ENCODE measurements at regions not wholly inside any gene's neighbourhood (a gene's known extent, or its start where the extent isn't known, plus 50 kb on each side); places are given as distances from the start of the nearest gene placed in this dataset.

DNA sequence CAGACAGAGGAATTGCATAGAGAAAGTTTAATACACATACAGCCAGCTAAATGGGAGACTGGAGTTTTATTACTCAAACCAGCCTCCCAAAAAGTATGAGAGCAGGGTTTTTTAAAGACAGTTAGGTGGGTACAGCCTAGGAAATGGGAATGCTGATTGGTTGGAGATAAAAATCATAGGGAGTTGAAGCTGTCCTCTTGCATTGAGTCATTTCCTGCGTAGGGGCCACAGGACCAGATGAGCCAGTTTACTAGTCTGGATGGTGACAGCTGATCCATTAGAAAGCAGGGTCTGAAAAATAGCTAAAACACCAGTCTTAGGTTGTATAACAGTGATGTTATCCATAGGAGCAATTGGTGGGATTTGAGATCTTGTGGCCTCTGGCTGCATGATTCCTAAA lies 76.1 kb upstream of the POM121L12 start:
- TF ChIP-seq, protein P1, sequence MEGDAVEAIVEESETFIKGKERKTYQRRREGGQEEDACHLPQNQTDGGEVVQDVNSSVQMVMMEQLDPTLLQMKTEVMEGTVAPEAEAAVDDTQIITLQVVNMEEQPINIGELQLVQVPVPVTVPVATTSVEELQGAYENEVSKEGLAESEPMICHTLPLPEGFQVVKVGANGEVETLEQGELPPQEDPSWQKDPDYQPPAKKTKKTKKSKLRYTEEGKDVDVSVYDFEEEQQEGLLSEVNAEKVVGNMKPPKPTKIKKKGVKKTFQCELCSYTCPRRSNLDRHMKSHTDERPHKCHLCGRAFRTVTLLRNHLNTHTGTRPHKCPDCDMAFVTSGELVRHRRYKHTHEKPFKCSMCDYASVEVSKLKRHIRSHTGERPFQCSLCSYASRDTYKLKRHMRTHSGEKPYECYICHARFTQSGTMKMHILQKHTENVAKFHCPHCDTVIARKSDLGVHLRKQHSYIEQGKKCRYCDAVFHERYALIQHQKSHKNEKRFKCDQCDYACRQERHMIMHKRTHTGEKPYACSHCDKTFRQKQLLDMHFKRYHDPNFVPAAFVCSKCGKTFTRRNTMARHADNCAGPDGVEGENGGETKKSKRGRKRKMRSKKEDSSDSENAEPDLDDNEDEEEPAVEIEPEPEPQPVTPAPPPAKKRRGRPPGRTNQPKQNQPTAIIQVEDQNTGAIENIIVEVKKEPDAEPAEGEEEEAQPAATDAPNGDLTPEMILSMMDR (IDR thresholded peaks at IDR 0.05): no peak
- peak overlapping the region; percentile 21 to 55 for H3K27ac ChIP-seq
- no peak overlapping the region for H3K4me3 ChIP-seq
- DNase-seq (ENCODE audit: low spot score) (no peak), ATAC-seq (ENCODE audit: insufficient number of reproducible peaks, low FRiP score, low read depth) (no peak)
- no peaks in the 10 kb centered on the region for H3K9me3 ChIP-seq
- no peaks in the 10 kb centered on the region for H3K27me3 ChIP-seq (replicated peaks; ENCODE audit: insufficient read depth)
- no peaks in the 10 kb centered on the region for H3K36me3 ChIP-seq
- H3K4me1 ChIP-seq (ENCODE audit: control insufficient read depth in 1 of 2, low read depth in 2 of 2): peaks cover 8 to 44% of the 10 kb centered on the region in 2 donors

DNA sequence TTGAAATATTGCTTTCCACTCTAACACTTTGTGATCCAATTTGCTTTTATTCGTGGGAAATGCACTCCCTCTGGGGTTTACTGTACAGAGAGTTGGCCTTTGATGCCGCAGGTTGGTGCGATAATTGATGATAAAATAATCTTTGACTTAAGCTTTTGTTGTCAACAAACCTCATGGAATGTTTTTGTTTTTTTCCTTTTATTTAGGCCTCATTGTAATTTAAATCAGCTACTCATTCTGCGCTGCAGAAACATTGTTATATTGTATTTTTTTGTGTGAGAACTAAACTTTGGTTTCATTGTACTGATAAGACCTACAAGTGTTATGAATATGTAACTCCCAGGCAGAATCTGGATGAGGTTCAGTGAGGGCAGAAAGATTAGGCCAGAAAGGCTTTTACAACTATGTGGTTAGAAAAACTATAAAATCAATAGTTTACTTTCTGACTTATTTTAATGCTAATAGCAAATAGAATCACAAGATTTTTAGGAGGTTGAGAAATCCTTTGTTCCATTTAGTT lies 76.8 kb upstream of the POM121L12 start:
- Histone ChIP-seq H3K27ac (peak overlapping the region; percentile 21 to 55), H3K4me1 (ENCODE audit: control insufficient read depth in 1 of 2, low read depth in 2 of 2) (peaks cover 8 to 44% of the 10 kb centered on the region in 2 donors)
- ATAC-seq (ENCODE audit: insufficient number of reproducible peaks, low FRiP score, low read depth): no peak

DNA sequence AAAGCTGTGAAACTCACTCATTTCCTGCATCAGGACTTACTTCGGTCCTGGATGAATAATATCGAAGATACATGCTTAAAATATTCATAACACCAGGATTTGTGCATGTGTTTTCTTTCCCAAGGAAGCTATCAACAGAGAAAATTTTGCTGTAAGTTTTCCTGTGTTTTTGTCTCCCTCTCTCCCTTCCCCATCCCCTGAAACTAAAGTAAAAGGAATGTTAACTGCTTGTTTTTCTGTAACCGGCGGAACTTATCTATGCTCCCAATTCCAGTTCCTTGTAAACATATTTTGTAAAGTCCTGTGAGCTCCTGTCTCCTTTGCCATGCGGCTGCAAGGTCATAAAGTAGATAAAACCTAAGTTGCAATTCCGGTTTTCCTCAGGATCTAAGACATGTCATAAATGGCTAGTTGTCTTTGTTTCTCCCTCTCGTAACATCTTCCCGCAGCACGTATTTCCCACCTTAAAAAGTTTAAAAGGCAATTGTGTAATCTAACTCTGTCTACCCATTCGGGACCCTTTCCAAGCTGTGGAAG lies 79.0 kb upstream of the POM121L12 start:
- H3K36me3 ChIP-seq: no peaks in the 10 kb centered on the region
- no peak overlapping the region for H3K27ac ChIP-seq
- ATAC-seq (ENCODE audit: insufficient number of reproducible peaks, low FRiP score, low read depth) (no peak), DNase-seq (ENCODE audit: low spot score) (no peak)
- no peak overlapping the region for H3K4me3 ChIP-seq
- no peaks in the 10 kb centered on the region for H3K27me3 ChIP-seq (replicated peaks; ENCODE audit: insufficient read depth)
- TF ChIP-seq, protein P1 (IDR thresholded peaks at IDR 0.05): no peak
- peaks cover under 1 to 29% of the 10 kb centered on the region in 2 donors for H3K4me1 ChIP-seq (ENCODE audit: control insufficient read depth in 1 of 2, low read depth in 2 of 2)
- no peaks in the 10 kb centered on the region for H3K9me3 ChIP-seq

More for the DNA sequence above, 76.8 kb upstream of the POM121L12 start:
- DNase-seq (ENCODE audit: low spot score): no peak
- Histone ChIP-seq H3K4me3 (no peak overlapping the region), H3K9me3 (no peaks in the 10 kb centered on the region), H3K27me3 (replicated peaks; ENCODE audit: insufficient read depth) (no peaks in the 10 kb centered on the region), H3K36me3 (no peaks in the 10 kb centered on the region)
- TF ChIP-seq, protein P1 (IDR thresholded peaks at IDR 0.05): no peak

DNA sequence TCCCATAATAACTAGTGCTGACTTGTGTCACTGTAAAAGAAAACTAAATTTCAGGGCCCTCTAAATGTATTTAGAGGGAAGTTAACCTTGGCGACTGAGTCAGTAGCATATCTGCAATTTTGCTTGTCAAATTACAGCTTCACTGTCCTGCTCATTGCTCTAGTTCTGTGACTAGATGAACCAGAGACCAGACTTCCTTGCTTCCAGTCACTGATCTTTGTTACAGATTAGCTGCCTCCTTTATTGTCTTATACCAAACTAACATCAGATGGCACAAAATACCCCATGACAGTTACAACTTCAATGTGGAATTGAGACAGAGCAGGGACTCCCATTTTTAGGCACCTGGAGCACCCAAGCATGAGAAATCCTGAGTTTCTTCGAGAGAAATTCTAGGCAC lies 79.9 kb upstream of the POM121L12 start:
- no peak overlapping the region for H3K27ac ChIP-seq
- ATAC-seq (ENCODE audit: insufficient number of reproducible peaks, low FRiP score, low read depth) (no peak), DNase-seq (ENCODE audit: low spot score) (no peak)
- no peaks in the 10 kb centered on the region for H3K36me3 ChIP-seq
- no peak overlapping the region for H3K4me3 ChIP-seq
- no peaks in the 10 kb centered on the region for H3K9me3 ChIP-seq
- H3K4me1 ChIP-seq (ENCODE audit: control insufficient read depth in 1 of 2, low read depth in 2 of 2): peaks cover 0 to 20% of the 10 kb centered on the region in 2 donors
- TF ChIP-seq, protein P1 (IDR thresholded peaks at IDR 0.05): no peak
- no peaks in the 10 kb centered on the region for H3K27me3 ChIP-seq (replicated peaks; ENCODE audit: insufficient read depth)

DNA sequence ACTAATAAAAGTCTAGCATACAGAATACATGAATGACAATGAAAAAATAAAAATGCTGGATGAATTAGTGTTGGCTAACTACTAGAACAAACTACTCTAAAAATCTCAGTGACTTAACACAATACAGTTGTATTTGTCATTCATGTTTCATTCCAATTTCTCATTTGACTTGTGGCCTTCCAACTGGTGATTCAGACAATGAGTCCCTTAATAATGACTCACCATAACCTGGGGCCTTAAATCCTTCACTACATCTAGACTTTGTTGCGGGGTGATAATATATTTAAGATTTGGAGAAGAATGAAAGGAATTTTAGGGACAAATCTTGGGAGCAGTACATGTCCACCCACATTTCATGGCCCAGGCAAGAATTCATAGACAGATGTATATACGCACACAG lies 90.5 kb upstream of the POM121L12 start:
- no peak overlapping the region for H3K27ac ChIP-seq
- H3K36me3 ChIP-seq: no peaks in the 10 kb centered on the region
- peaks cover 8% of the 10 kb centered on the region for H3K9me3 ChIP-seq
- DNase-seq (ENCODE audit: low spot score): no peak
- TF ChIP-seq, protein P1 (IDR thresholded peaks at IDR 0.05): no peak
- no peak overlapping the region for H3K4me3 ChIP-seq
- no peaks in the 10 kb centered on the region for H3K4me1 ChIP-seq (ENCODE audit: control insufficient read depth in 1 of 2, low read depth in 2 of 2)
- no peaks in the 10 kb centered on the region for H3K27me3 ChIP-seq (replicated peaks; ENCODE audit: insufficient read depth)
- no peak for ATAC-seq (ENCODE audit: insufficient number of reproducible peaks, low FRiP score, low read depth)
